ENCODE measurements at regions not wholly inside any gene's neighbourhood (a gene's known extent, or its start where the extent isn't known, plus 50 kb on each side); places are given as distances from the start of the nearest gene placed in this dataset.

GRCh38 chr4:138512756-138513155, 270.6 kb upstream of the SLC7A11 start:
- TF ChIP-seq CTCF (IDR thresholded peaks at IDR 0.05) (no peak), POLR2A (IDR thresholded peaks at IDR 0.05) (no peak)

Data from uterus (tissue), 2 donors.